ENCODE measurements at regions not wholly inside any gene's neighbourhood (a gene's known extent, or its start where the extent isn't known, plus 50 kb on each side); places are given as distances from the start of the nearest gene placed in this dataset.

GRCh38 chr5:33304601-33305000 is 136.2 kb upstream of the TARS1 start:
- no peak for DNase-seq

GRCh38 chr5:33305572-33305971 is 135.2 kb upstream of the TARS1 start:
- DNase-seq = no peak

- DNase-seq = no peak
These were observed 134.0 kb upstream of the TARS1 start for GRCh38 chr5:33306758-33307157.

- DNase-seq = no peak
These were observed 132.2 kb upstream of the TARS1 start for GRCh38 chr5:33308586-33308985.

- no peak for DNase-seq
These were observed 131.7 kb upstream of the TARS1 start for GRCh38 chr5:33309068-33309467.

GRCh38 chr5:33309536-33310345 is 131.0 kb upstream of the TARS1 start:
- DNase-seq = no peak

GRCh38 chr5:33310451-33310850 is 130.3 kb upstream of the TARS1 start:
- no peak for DNase-seq

- DNase-seq = no peak
These were observed 128.9 kb upstream of the TARS1 start for GRCh38 chr5:33311893-33312292.

GRCh38 chr5:33312571-33313549 is 127.9 kb upstream of the TARS1 start:
- no peak for DNase-seq

GRCh38 chr5:33315189-33315588 is 125.6 kb upstream of the TARS1 start:
- DNase-seq = no peak

- no peak for DNase-seq
These were observed 124.0 kb upstream of the TARS1 start for GRCh38 chr5:33316773-33317172.

- no peak for DNase-seq
These were observed 123.5 kb upstream of the TARS1 start for GRCh38 chr5:33317271-33317670.

GRCh38 chr5:33319151-33319550 is 121.6 kb upstream of the TARS1 start:
- no peak for DNase-seq

GRCh38 chr5:33319841-33320240 is 120.9 kb upstream of the TARS1 start:
- DNase-seq = no peak

GRCh38 chr5:33321026-33321425 is 119.7 kb upstream of the TARS1 start:
- DNase-seq = no peak

GRCh38 chr5:33322632-33323031 is 118.1 kb upstream of the TARS1 start:
- no peak for DNase-seq

GRCh38 chr5:33324667-33325307 is 116.0 kb upstream of the TARS1 start:
- DNase-seq = no peak

- DNase-seq = no peak
These were observed 111.9 kb upstream of the TARS1 start for GRCh38 chr5:33328818-33329217.

GRCh38 chr5:33329891-33330290 is 110.9 kb upstream of the TARS1 start:
- no peak for DNase-seq

GRCh38 chr5:33330426-33330825 is 110.3 kb upstream of the TARS1 start:
- no peak for DNase-seq

- no peak for DNase-seq
These were observed 109.8 kb upstream of the TARS1 start for GRCh38 chr5:33330992-33331391.

GRCh38 chr5:33332804-33333203 is 108.0 kb upstream of the TARS1 start:
- DNase-seq = no peak

GRCh38 chr5:33334829-33335228 is 105.9 kb upstream of the TARS1 start:
- no peak for DNase-seq

All from GF-D8 (cell line).